Lower leg skin (tissue), 4 donors: ENCODE measurements at regions not wholly inside any gene's neighbourhood (a gene's known extent, or its start where the extent isn't known, plus 50 kb on each side); places are given as distances from the start of the nearest gene placed in this dataset.
"Not testable (repeated sequence)": the region's sequence is repeated elsewhere in the genome, so short reads cannot be mapped to it uniquely, and the experiment has no call there.

ENCODE experiments used
- DNase-seq, 2 donors: peaks; one replicate each; pipeline ENCODE4 v3.0.0-alpha.2; 2019; ENCODE audit warnings: low spot score in 2 of 2
- H3K4me3 ChIP-seq: fragments of 200-600 bp; sonication (generic); 2 replicates; pipeline ENCODE4 v1.5.1; 2017; ENCODE audit warnings: mild to moderate bottlenecking, low read depth; ENCODE audit not compliant: poor library complexity, severe bottlenecking
- POLR2A ChIP-seq, 2 donors: fragments of 450-650 bp; IDR thresholded peaks; one replicate each; pipeline ENCODE4 v1.6.1; 2016 to 2017; ENCODE audit warnings: antibody characterized with exemption in 2 of 2, mild to moderate bottlenecking in 1 of 2, moderate library complexity in 1 of 2
- WGBS, 2 donors: methylation state at CpG; one replicate each; pipeline ENCODE4 v1.1.5; 2018; 5-methylcytosine and 5-hydroxymethylcytosine counted together
- intact Hi-C: fragments of 100-400 bp; cut with DNase I; formaldehyde crosslinking; loops from one replicate; pipeline ENCODE4 v1.15.0; 2023; ENCODE audit warnings: low total_unique reads
- TF ChIP-seq, protein P1 (sequence below), 3 donors: fragments of 450-650 bp; IDR thresholded peaks; one replicate each; pipeline ENCODE4 v1.5.1; 2016; ENCODE audit warnings: antibody characterized with exemption in 3 of 3, mild to moderate bottlenecking in 3 of 3, moderate library complexity in 2 of 3

DNA sequence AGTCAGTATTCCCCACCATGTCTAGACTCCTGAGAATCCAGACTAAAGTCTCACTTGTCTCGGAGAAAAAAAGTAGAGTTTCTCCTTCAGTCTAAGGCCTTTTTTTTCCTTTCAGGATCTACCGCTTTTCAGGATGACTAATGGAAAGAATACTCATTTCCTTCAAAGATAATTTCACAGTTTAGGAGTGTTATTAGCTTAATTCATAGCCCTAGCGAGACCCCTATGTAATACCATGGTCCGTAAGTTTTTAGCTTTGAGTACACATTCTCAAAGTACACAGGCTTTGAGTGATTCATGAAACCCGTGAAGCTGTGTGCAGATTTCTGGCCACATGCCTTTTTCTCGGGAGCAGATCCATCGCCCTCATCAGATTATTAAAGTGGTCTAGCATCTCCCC is 133.1 kb downstream of the SOX4 start:
- DNase-seq = no peak
- no peak overlapping the region for H3K4me3 ChIP-seq
- TF ChIP-seq, protein P1, sequence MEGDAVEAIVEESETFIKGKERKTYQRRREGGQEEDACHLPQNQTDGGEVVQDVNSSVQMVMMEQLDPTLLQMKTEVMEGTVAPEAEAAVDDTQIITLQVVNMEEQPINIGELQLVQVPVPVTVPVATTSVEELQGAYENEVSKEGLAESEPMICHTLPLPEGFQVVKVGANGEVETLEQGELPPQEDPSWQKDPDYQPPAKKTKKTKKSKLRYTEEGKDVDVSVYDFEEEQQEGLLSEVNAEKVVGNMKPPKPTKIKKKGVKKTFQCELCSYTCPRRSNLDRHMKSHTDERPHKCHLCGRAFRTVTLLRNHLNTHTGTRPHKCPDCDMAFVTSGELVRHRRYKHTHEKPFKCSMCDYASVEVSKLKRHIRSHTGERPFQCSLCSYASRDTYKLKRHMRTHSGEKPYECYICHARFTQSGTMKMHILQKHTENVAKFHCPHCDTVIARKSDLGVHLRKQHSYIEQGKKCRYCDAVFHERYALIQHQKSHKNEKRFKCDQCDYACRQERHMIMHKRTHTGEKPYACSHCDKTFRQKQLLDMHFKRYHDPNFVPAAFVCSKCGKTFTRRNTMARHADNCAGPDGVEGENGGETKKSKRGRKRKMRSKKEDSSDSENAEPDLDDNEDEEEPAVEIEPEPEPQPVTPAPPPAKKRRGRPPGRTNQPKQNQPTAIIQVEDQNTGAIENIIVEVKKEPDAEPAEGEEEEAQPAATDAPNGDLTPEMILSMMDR (IDR thresholded peaks at IDR 0.05) = no peak
- TF ChIP-seq POLR2A (IDR thresholded peaks at IDR 0.05) = no peak
- intact Hi-C loops = no loop called here
- WGBS, 2 donors = 70 to 86% methylated on average over 7 of the region's 7 CpGs

DNA sequence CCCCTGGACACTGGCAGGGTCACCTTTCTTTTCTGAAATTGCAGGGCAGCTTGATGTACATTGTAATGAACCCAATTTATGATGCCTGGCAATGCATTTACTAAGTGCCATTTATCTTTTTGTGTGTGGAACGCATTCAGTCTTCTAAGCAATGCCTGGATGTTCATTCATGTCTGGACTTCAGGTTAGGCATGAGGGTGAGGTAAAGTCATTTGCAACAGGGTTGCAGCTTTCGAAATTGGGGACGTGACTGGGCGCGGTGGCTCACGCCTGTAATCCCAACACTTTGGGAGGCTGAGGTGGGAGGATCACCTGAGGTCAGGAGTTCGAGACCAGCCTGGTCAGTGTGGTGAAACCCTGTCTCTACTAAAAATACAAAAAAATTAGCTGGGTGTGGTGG is 134.6 kb downstream of the SOX4 start:
- 95 to 96% methylated on average over 7 of the region's 7 CpGs for WGBS, 2 donors
- H3K4me3 ChIP-seq = no peak overlapping the region
- TF ChIP-seq, protein P1 (IDR thresholded peaks at IDR 0.05) = no peak
- no peak for TF ChIP-seq POLR2A (IDR thresholded peaks at IDR 0.05)
- no peak for DNase-seq
- intact Hi-C loops = no loop called here

DNA sequence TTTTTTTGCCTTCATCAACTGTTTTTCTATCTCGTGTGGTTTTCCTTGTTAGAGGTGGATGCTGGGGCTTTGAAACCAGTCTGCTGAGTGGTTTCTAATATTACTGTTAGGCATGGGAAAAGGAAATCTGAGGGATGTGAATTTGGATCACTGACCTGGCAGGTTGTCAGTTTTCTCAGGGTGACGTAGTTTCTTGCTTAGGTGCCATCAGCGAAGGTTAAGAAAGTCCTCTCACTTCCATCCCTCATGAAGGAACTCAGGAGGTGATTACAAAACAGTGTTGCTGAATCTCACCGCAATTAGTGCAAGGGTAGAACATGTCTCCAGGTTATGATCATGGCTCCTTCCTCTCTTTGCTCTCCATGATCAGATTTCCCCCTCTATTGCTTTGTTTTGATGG is 135.9 kb downstream of the SOX4 start:
- WGBS, 2 donors = 65 to 70% methylated on average over 4 of the region's 4 CpGs
- no peak overlapping the region for H3K4me3 ChIP-seq
- no peak for DNase-seq
- TF ChIP-seq, protein P1 (IDR thresholded peaks at IDR 0.05) = no peak
- no peak for TF ChIP-seq POLR2A (IDR thresholded peaks at IDR 0.05)
- intact Hi-C loops = no loop called here

DNA sequence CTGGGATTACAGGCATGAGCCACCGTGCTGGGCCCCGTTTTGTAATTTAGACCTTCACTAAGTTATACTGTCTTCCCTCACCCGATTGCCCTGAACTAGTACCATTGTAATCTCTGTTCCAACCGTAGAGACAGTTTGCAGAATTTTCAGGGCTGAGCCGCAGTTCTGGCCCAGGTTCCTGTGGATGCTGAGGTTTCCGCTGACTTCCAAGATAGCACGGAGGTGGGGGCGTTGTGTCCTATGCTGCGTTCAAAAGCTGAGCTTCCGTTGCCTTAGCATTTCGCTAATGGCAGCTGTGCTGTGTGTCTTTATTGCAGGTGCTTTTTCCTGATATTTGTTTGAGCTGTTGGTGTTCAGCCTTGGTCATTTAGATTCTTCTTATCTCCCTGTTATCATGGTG is 137.0 kb downstream of the SOX4 start:
- intact Hi-C loops = no loop called here
- 94 to 96% methylated on average over 11 of the region's 11 CpGs for WGBS, 2 donors

DNA sequence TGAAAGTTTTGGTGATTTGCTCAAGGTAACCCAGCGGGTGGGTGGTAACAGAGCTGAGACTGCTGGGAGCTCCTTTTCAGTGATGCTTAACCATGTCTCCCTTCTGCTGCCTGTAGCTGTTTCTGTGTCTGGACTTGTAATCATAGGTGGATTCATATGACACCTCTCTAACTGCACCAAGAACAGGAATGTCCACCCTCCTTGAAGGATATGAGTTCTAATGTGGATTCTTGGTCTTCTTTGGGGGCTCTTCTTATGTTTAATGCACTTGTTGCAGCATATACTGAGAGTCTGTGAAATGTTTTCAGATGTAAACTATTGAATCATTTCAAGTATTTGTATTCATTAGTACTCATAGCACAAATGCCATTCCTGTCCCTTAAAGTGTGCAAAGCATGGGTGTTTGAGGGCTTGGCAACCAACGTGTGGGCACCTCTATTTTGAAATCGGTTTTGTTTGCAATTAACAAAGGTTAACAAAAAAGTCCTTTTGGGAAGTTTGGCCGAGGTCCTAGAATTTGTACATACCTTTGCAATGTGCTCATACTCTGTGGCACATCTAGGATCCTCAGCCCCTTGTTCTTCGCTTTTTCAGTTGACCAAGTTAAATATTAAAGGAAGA is 138.0 kb downstream of the SOX4 start:
- no peak overlapping the region for H3K4me3 ChIP-seq
- no peak for TF ChIP-seq POLR2A (IDR thresholded peaks at IDR 0.05)
- TF ChIP-seq, protein P1 (IDR thresholded peaks at IDR 0.05) = no peak
- intact Hi-C loops = no loop called here
- 47% methylated on average over 5 of the region's 5 CpGs for WGBS, 2 donors
- no peak for DNase-seq

More for the DNA sequence above, 137.0 kb downstream of the SOX4 start:
- TF ChIP-seq, protein P1 (IDR thresholded peaks at IDR 0.05) = no peak
- no peak for TF ChIP-seq POLR2A (IDR thresholded peaks at IDR 0.05)
- DNase-seq = no peak
- H3K4me3 ChIP-seq = no peak overlapping the region

DNA sequence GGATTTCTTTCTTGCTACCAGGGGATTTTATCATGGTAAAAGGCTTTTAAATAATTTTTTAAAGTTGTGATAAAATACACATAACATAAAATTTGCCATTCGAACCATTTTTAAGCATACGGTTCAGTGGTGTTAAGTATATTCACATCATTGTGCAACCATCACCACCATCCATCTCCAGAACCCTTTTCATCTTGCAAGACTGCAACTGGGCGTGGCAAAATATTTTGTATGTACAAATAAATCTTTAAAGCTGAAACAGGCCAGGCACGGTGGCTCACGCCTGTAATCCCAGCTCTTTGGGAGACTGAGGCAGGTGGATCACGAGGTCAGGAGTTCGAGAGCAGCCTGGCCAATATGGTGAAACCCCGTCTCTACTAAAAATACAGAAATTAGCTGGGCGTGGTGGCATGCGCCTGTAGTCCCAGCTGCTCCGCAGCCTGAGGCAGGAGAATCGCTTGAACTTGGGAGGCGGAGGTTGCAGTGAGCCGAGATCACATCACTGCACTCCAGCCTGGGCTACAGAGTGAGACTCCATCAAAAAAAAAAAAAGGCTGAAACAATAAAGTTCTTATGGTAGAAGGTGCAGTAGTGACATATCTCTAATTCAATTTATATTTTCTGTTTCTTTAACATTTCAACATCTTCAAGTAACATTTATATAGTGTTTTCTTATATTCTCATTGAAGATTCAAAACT is 138.6 kb downstream of the SOX4 start:
- intact Hi-C loops, H3K4me3 ChIP-seq, DNase-seq: not testable (repeated sequence)
- WGBS, 2 donors = 67 to 73% methylated on average over 14 of the region's 14 CpGs
